OCI-LY3 (cell line): ENCODE measurements at regions not wholly inside any gene's neighbourhood (a gene's known extent, or its start where the extent isn't known, plus 50 kb on each side); places are given as distances from the start of the nearest gene placed in this dataset.

Source experiments
- EZH2phosphoT487 ChIP-seq: fragments of 200-600 bp; shearing (Covaris generic); IDR thresholded peaks from 2 replicates; pipeline ENCODE4 v1.6.1; 2018; ENCODE audit warnings: antibody characterized with exemption, mixed run types, low read depth
- TF ChIP-seq, protein P1 (sequence below): fragments of 200-600, 300-600 bp; sonication (generic); IDR thresholded peaks from 2 replicates; pipeline ENCODE4 v1.5.1; 2014; ENCODE audit warnings: antibody characterized with exemption, low read length, low read depth

DNA sequence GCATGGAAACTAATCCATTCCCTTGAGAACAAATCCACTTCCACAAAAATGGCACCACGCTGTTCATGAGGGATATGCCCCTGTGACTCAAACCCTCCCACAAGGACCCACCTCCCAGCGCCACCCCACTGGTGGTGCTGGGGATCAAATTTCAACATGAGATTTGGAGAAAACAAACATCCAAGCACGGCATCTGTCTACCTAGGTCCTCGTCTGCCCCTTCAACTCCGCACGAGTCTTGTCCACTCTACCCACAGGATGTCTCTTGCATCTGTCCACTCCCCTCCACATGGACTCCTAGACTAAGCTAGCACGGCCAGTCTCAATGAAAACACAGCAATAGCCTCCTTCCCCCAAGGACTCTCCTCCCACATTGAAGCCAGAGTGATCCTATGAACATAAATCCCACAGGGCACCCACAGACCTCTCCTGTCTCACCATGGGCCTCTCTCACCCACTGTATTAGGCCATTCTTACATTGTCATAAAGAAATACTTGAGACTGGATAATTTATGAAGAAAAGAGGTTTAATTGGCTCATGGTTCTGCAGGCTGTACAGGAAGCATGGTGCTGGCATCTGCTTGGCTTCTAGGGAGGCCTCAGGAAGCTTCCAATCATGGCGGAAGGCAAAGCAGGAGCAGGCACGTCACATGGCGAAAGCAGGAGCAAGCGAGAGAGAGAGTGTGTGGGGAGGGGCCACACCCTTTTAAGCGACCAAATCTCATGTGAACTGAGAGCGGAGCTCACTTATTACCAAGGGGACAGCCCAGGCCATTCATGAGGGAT is 101.4 kb downstream of the TOMM20 start:
- TF ChIP-seq, protein P1, sequence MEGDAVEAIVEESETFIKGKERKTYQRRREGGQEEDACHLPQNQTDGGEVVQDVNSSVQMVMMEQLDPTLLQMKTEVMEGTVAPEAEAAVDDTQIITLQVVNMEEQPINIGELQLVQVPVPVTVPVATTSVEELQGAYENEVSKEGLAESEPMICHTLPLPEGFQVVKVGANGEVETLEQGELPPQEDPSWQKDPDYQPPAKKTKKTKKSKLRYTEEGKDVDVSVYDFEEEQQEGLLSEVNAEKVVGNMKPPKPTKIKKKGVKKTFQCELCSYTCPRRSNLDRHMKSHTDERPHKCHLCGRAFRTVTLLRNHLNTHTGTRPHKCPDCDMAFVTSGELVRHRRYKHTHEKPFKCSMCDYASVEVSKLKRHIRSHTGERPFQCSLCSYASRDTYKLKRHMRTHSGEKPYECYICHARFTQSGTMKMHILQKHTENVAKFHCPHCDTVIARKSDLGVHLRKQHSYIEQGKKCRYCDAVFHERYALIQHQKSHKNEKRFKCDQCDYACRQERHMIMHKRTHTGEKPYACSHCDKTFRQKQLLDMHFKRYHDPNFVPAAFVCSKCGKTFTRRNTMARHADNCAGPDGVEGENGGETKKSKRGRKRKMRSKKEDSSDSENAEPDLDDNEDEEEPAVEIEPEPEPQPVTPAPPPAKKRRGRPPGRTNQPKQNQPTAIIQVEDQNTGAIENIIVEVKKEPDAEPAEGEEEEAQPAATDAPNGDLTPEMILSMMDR, result no peak
- no peak for TF ChIP-seq EZH2phosphoT487
